Neural cell (in vitro differentiated cells): ENCODE measurements at regions not wholly inside any gene's neighbourhood (a gene's known extent, or its start where the extent isn't known, plus 50 kb on each side); places are given as distances from the start of the nearest gene placed in this dataset.

ENCODE experiments used
- EZH2 ChIP-seq: fragments of 200-600, 300-800 bp; shearing (Covaris generic), sonication (generic); IDR thresholded peaks from 2 replicates; pipeline ENCODE4 v1.6.1; 2014; ENCODE audit warnings: antibody characterized with exemption, low read length, borderline replicate concordance, mild to moderate bottlenecking; ENCODE audit not compliant: insufficient read depth, poor library complexity, severe bottlenecking
- POLR2AphosphoS5 ChIP-seq: IDR thresholded peaks from 2 replicates; pipeline ENCODE4 v1.6.1; 2012
- TF ChIP-seq, protein P1 (sequence below): fragments of 450-650 bp; IDR thresholded peaks from 2 replicates; pipeline ENCODE4 v1.5.1; 2014; ENCODE audit warnings: antibody characterized with exemption, mild to moderate bottlenecking, moderate library complexity; ENCODE audit not compliant: poor library complexity, severe bottlenecking
- TF ChIP-seq, protein P2 (sequence below): IDR thresholded peaks from 2 replicates; pipeline ENCODE4 v1.6.1; 2012; ENCODE audit warnings: borderline replicate concordance

DNA sequence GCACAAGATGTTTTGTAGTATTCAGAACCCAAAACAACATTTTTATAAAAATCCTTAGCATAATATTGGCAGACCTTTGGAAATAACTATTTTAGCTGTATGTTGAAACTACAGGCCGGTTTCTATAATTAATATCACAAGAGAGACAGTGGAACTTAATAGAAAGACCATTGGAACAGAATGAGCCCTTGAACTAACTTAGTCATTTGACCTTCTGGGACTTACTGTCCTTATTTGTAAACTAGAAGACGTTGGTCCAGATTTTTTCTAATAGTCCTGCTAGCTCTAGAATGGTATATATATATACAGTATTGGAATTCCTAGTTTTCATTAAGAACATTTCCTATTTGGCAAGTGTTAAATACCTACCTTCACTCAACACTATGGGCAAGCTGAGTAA lies 69.5 kb upstream of the ALDH1A1 start:
- no peak for TF ChIP-seq POLR2AphosphoS5
- no peak for TF ChIP-seq EZH2
- TF ChIP-seq, protein P1, sequence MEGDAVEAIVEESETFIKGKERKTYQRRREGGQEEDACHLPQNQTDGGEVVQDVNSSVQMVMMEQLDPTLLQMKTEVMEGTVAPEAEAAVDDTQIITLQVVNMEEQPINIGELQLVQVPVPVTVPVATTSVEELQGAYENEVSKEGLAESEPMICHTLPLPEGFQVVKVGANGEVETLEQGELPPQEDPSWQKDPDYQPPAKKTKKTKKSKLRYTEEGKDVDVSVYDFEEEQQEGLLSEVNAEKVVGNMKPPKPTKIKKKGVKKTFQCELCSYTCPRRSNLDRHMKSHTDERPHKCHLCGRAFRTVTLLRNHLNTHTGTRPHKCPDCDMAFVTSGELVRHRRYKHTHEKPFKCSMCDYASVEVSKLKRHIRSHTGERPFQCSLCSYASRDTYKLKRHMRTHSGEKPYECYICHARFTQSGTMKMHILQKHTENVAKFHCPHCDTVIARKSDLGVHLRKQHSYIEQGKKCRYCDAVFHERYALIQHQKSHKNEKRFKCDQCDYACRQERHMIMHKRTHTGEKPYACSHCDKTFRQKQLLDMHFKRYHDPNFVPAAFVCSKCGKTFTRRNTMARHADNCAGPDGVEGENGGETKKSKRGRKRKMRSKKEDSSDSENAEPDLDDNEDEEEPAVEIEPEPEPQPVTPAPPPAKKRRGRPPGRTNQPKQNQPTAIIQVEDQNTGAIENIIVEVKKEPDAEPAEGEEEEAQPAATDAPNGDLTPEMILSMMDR: no peak
- TF ChIP-seq, protein P2, sequence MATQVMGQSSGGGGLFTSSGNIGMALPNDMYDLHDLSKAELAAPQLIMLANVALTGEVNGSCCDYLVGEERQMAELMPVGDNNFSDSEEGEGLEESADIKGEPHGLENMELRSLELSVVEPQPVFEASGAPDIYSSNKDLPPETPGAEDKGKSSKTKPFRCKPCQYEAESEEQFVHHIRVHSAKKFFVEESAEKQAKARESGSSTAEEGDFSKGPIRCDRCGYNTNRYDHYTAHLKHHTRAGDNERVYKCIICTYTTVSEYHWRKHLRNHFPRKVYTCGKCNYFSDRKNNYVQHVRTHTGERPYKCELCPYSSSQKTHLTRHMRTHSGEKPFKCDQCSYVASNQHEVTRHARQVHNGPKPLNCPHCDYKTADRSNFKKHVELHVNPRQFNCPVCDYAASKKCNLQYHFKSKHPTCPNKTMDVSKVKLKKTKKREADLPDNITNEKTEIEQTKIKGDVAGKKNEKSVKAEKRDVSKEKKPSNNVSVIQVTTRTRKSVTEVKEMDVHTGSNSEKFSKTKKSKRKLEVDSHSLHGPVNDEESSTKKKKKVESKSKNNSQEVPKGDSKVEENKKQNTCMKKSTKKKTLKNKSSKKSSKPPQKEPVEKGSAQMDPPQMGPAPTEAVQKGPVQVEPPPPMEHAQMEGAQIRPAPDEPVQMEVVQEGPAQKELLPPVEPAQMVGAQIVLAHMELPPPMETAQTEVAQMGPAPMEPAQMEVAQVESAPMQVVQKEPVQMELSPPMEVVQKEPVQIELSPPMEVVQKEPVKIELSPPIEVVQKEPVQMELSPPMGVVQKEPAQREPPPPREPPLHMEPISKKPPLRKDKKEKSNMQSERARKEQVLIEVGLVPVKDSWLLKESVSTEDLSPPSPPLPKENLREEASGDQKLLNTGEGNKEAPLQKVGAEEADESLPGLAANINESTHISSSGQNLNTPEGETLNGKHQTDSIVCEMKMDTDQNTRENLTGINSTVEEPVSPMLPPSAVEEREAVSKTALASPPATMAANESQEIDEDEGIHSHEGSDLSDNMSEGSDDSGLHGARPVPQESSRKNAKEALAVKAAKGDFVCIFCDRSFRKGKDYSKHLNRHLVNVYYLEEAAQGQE: no peak
